ENCODE measurements at regions not wholly inside any gene's neighbourhood (a gene's known extent, or its start where the extent isn't known, plus 50 kb on each side); places are given as distances from the start of the nearest gene placed in this dataset.

DNA sequence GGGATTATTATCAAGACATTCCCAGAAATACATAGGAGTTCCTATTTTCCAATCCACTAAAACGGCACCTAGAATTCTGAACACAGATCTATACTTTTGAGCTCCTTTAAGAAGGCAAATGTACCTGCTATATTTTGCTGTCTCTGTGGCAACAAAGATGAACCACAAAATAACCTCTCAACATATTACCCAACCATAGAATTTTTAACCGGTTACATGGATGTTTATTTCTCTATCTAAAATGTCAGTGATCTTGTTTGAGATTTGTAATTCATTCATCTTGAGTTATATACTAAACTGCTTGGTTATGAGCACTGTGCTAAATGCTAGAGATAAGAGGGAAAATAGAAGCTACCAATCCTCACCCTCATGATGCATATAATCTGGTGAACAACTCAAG is 117.5 kb upstream of the HMGCLL1 start:
- DNase-seq (ENCODE audit: low read depth, low spot score) (no peak), ATAC-seq (no peak)
- CTCF ChIA-PET, result no interaction called here
- TF ChIP-seq POLR2AphosphoS5 (IDR thresholded peaks at IDR 0.05; ENCODE audit: low read depth, low read length), result no peak
- TF ChIP-seq SP1 (IDR thresholded peaks at IDR 0.05; ENCODE audit: low read depth), result no peak
- TF ChIP-seq, protein P1, sequence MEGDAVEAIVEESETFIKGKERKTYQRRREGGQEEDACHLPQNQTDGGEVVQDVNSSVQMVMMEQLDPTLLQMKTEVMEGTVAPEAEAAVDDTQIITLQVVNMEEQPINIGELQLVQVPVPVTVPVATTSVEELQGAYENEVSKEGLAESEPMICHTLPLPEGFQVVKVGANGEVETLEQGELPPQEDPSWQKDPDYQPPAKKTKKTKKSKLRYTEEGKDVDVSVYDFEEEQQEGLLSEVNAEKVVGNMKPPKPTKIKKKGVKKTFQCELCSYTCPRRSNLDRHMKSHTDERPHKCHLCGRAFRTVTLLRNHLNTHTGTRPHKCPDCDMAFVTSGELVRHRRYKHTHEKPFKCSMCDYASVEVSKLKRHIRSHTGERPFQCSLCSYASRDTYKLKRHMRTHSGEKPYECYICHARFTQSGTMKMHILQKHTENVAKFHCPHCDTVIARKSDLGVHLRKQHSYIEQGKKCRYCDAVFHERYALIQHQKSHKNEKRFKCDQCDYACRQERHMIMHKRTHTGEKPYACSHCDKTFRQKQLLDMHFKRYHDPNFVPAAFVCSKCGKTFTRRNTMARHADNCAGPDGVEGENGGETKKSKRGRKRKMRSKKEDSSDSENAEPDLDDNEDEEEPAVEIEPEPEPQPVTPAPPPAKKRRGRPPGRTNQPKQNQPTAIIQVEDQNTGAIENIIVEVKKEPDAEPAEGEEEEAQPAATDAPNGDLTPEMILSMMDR (IDR thresholded peaks at IDR 0.05 in 2 of 3, conservative IDR thresholded peaks at IDR 0.05 in 1 of 3; ENCODE audit: borderline replicate concordance in 1 of 3, insufficient read depth in 1 of 3, low read depth in 2 of 3, low read length in 2 of 3), result no peak
- no peak for TF ChIP-seq EZH2 (IDR thresholded peaks at IDR 0.05)
- no peak for TF ChIP-seq POLR2A (IDR thresholded peaks at IDR 0.05; ENCODE audit: borderline replicate concordance, extremely low read depth, insufficient read depth, insufficient read length)
- no peak for TF ChIP-seq SRF (IDR thresholded peaks at IDR 0.05; ENCODE audit: low read depth)
- TF ChIP-seq JUND (IDR thresholded peaks at IDR 0.05), result no peak
- no peak for TF ChIP-seq ZNF274 (IDR thresholded peaks at IDR 0.05; ENCODE audit: low read depth, low read length)
- TF ChIP-seq, protein P2, sequence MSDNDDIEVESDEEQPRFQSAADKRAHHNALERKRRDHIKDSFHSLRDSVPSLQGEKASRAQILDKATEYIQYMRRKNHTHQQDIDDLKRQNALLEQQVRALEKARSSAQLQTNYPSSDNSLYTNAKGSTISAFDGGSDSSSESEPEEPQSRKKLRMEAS (IDR thresholded peaks at IDR 0.05), result no peak
- TF ChIP-seq TCF7L2 (IDR thresholded peaks at IDR 0.05; ENCODE audit: borderline replicate concordance, extremely low read depth, insufficient read depth, insufficient read length), result no peak
- H4K20me1 ChIP-seq (ENCODE audit: insufficient read depth), result no peaks in the 10 kb centered on the region
- no peak overlapping the region for H2AFZ ChIP-seq (ENCODE audit: low read depth, low read length, poor library complexity, severe bottlenecking)
- no peaks in the 10 kb centered on the region for H3K9me3 ChIP-seq (ENCODE audit: control insufficient read depth in 1 of 2, insufficient read depth in 1 of 2, low read depth in 1 of 2, low read length in 2 of 2)
- no peaks in the 10 kb centered on the region for H3K9me2 ChIP-seq (ENCODE audit: insufficient read depth)
- H3K36me3 ChIP-seq (ENCODE audit: control insufficient read depth in 1 of 2, insufficient read depth in 2 of 2, low read length in 2 of 2), result no peaks in the 10 kb centered on the region
- intact Hi-C loops (cut with micrococcal nuclease), result no loop called here
- no peak overlapping the region for H3K4me3 ChIP-seq (replicated peaks in 1 of 2; ENCODE audit: low read depth in 1 of 2, low read length in 2 of 2)
- no peaks in the 10 kb centered on the region for H3K79me2 ChIP-seq (ENCODE audit: insufficient read depth, low read length)
- H3K27ac ChIP-seq (ENCODE audit: low read depth, low read length), result no peak overlapping the region
- no peak overlapping the region for H3K4me2 ChIP-seq (ENCODE audit: low read length)
- BruUV-seq (replicated peaks), result no TSS peak
- RAD21 ChIA-PET (ENCODE audit: low non-redundant PET in 1 of 2, low total read pairs in 2 of 2, uncharacterized antibody in 2 of 2, unreplicated experiment in 2 of 2), result no interaction called here
- H3K27me3 ChIP-seq (ENCODE audit: insufficient read depth, low read length), result no peaks in the 10 kb centered on the region
- H3K9ac ChIP-seq (ENCODE audit: low read length), result no peak overlapping the region
- POLR2A ChIA-PET, result no interaction called here
- peaks cover 0 to 3% of the 10 kb centered on the region in 2 experiments; a peak in 1 of 4 replicates for H3K4me1 ChIP-seq (ENCODE audit: control insufficient read depth in 1 of 2, insufficient read depth in 2 of 2, low read length in 2 of 2)
